HepG2 (cell line): ENCODE measurements at regions not wholly inside any gene's neighbourhood (a gene's known extent, or its start where the extent isn't known, plus 50 kb on each side); places are given as distances from the start of the nearest gene placed in this dataset.
A peak's percentile ranks its signal among the peaks of the same experiment; 100 is the strongest.

ENCODE experiments used
- ARNTL ChIP-seq: sonication (generic); formaldehyde crosslinking; IDR thresholded peaks from 2 replicates; pipeline ENCODE4 v1.4.0; 2020; ENCODE audit warnings: mild to moderate bottlenecking, missing genetic modification reagents
- ASH2L ChIP-seq: fragments of 300-600, 200-600 bp; sonication (generic); IDR thresholded peaks from 2 replicates; pipeline ENCODE4 v1.7.0; 2017; ENCODE audit warnings: low read depth, mild to moderate bottlenecking, moderate library complexity, mixed read lengths, low read length; ENCODE audit not compliant: insufficient read length
- DPF2 ChIP-seq: sonication (generic); formaldehyde crosslinking; IDR thresholded peaks from 2 replicates; pipeline ENCODE4 v1.4.0; 2020; ENCODE audit warnings: mild to moderate bottlenecking, low read depth, missing genetic modification reagents, borderline replicate concordance
- FLYWCH1 ChIP-seq: sonication (generic); formaldehyde crosslinking; IDR thresholded peaks from 2 replicates; pipeline ENCODE4 v1.8.1; 2023; ENCODE audit warnings: mild to moderate bottlenecking, missing genetic modification reagents
- GPN1 ChIP-seq: sonication (generic); formaldehyde crosslinking; IDR thresholded peaks from 2 replicates; pipeline ENCODE4 v1.5.1; 2020; ENCODE audit warnings: missing genetic modification reagents, borderline replicate concordance
- HNRNPL ChIP-seq: fragments of 200-400 bp; formaldehyde crosslinking; IDR thresholded peaks from 2 replicates; pipeline ENCODE4 v1.6.1; 2017; ENCODE audit warnings: mild to moderate bottlenecking, low read depth, low read length
- IKZF1 ChIP-seq: fragments of 450-650 bp; IDR thresholded peaks from 2 replicates; pipeline ENCODE4 v1.7.1; 2016
- ISL2 ChIP-seq: sonication (generic); formaldehyde crosslinking; IDR thresholded peaks from 2 replicates; pipeline ENCODE4 v1.5.0; 2020; ENCODE audit warnings: missing genetic modification reagents
- KDM1A ChIP-seq: IDR thresholded peaks from 2 replicates; pipeline ENCODE4 v1.6.1; 2016; ENCODE audit warnings: missing compliant biosample characterization
- MATR3 ChIP-seq: sonication (generic); formaldehyde crosslinking; IDR thresholded peaks from 2 replicates; pipeline ENCODE4 v1.4.0; 2020; ENCODE audit warnings: missing genetic modification reagents
- MED1 ChIP-seq: sonication (generic); formaldehyde crosslinking; IDR thresholded peaks from 2 replicates; pipeline ENCODE4 v1.4.0; 2020; ENCODE audit warnings: missing genetic modification reagents
- MLLT10 ChIP-seq: sonication (generic); formaldehyde crosslinking; IDR thresholded peaks from 2 replicates; pipeline ENCODE4 v1.4.0; 2020; ENCODE audit warnings: missing genetic modification reagents
- NONO ChIP-seq, 2 experiments: fragments of 450-650 bp in 1 of 2; sonication (generic) in 1 of 2; formaldehyde crosslinking in 1 of 2; IDR thresholded peaks in 1 of 2; conservative IDR thresholded peaks in 1 of 2; 2 replicates each; pipeline versions ENCODE4 v1.6.1 to v1.8.0; 2017 to 2022; ENCODE audit warnings: mild to moderate bottlenecking in 1 of 2, missing genetic modification reagents in 1 of 2, moderate library complexity in 1 of 2
- SNAPC2 ChIP-seq: sonication (generic); formaldehyde crosslinking; IDR thresholded peaks from 2 replicates; pipeline ENCODE4 v1.8.1; 2022; ENCODE audit warnings: mild to moderate bottlenecking, missing genetic modification reagents
- YY1 ChIP-seq: IDR thresholded peaks from 2 replicates; pipeline ENCODE4 v1.6.1; 2011; ENCODE audit warnings: low read length, low read depth, moderate library complexity, mild to moderate bottlenecking; ENCODE audit not compliant: insufficient read depth, insufficient replicate concordance
- ZFP36 ChIP-seq: fragments of 150-350 bp; IDR thresholded peaks from 2 replicates; pipeline ENCODE4 v1.6.1; 2018; ENCODE audit warnings: borderline replicate concordance, low read length, low read depth; ENCODE audit not compliant: partially characterized antibody
- ZFP36L2 ChIP-seq: sonication (generic); formaldehyde crosslinking; IDR thresholded peaks from 2 replicates; pipeline ENCODE4 v1.4.0; 2020; ENCODE audit warnings: missing genetic modification reagents
- ZMAT3 ChIP-seq: sonication (generic); formaldehyde crosslinking; conservative IDR thresholded peaks from 2 replicates; pipeline ENCODE4 v1.7.0; 2021; ENCODE audit warnings: missing genetic modification reagents
- ZNF274 ChIP-seq: sonication (generic); formaldehyde crosslinking; IDR thresholded peaks from 2 replicates; pipeline ENCODE4 v1.5.1; 2020; ENCODE audit warnings: mild to moderate bottlenecking, missing genetic modification reagents
- ZNF3 ChIP-seq: IDR thresholded peaks from 2 replicates; pipeline ENCODE4 v1.7.0; 2017; ENCODE audit warnings: inconsistent platforms
- ZNF550 ChIP-seq: sonication (generic); formaldehyde crosslinking; IDR thresholded peaks from 2 replicates; pipeline ENCODE4 v1.4.0; 2020; ENCODE audit warnings: mild to moderate bottlenecking, missing genetic modification reagents, borderline replicate concordance
- ZNF75D ChIP-seq: sonication (generic); formaldehyde crosslinking; IDR thresholded peaks from 2 replicates; pipeline ENCODE4 v1.8.1; 2023; ENCODE audit warnings: missing genetic modification reagents, mild to moderate bottlenecking, borderline replicate concordance
- ZNF777 ChIP-seq: sonication (generic); formaldehyde crosslinking; IDR thresholded peaks from 2 replicates; pipeline ENCODE4 v1.4.0; 2020; ENCODE audit warnings: missing genetic modification reagents
- ZNF792 ChIP-seq: IDR thresholded peaks from 2 replicates; pipeline ENCODE4 v1.6.1; 2016
- TF ChIP-seq, protein P1 (sequence below): IDR thresholded peaks from 2 replicates; pipeline ENCODE4 v1.6.1; 2016; ENCODE audit warnings: missing compliant biosample characterization, missing genetic modification reagents, borderline replicate concordance
- TF ChIP-seq, protein P2 (sequence below): sonication (generic); formaldehyde crosslinking; IDR thresholded peaks from 2 replicates; pipeline ENCODE4 v1.4.0; 2020; ENCODE audit warnings: mild to moderate bottlenecking, missing genetic modification reagents
- TF ChIP-seq, protein P3 (sequence below): sonication (generic); formaldehyde crosslinking; IDR thresholded peaks from 2 replicates; pipeline ENCODE4 v1.9.0; 2021; ENCODE audit warnings: missing genetic modification reagents, borderline replicate concordance

GRCh38 chr12:114738460-114739184 lies 54.6 kb upstream of the TBX3 start (continued):
- peak; percentile 71; the same call in 1 of the 2 replicates for TF ChIP-seq SNAPC2 (CRISPR knock-in tag)
- TF ChIP-seq YY1 = no peak
- TF ChIP-seq NONO (IDR thresholded peaks at IDR 0.05) = no peak
- TF ChIP-seq NONO (CRISPR knock-in tag; conservative IDR thresholded peaks at IDR 0.05) = 0 out of 2 replicates have a peak, but pooled peaks have one; percentile 61
- TF ChIP-seq ZFP36L2 (CRISPR knock-in tag) = no peak
- peak; percentile 84 for TF ChIP-seq DPF2 (CRISPR knock-in tag)
- no peak for TF ChIP-seq ZNF777 (CRISPR knock-in tag)
- TF ChIP-seq ARNTL (CRISPR knock-in tag) = peak; percentile 94
- TF ChIP-seq ISL2 (CRISPR knock-in tag) = peak; percentile 80
- TF ChIP-seq ZNF274 (CRISPR knock-in tag) = no peak; the same call in 1 of the 2 replicates
- TF ChIP-seq MLLT10 (CRISPR knock-in tag) = no peak
- peak; percentile 93 for TF ChIP-seq KDM1A (CRISPR knock-in tag)
- TF ChIP-seq, protein P1, sequence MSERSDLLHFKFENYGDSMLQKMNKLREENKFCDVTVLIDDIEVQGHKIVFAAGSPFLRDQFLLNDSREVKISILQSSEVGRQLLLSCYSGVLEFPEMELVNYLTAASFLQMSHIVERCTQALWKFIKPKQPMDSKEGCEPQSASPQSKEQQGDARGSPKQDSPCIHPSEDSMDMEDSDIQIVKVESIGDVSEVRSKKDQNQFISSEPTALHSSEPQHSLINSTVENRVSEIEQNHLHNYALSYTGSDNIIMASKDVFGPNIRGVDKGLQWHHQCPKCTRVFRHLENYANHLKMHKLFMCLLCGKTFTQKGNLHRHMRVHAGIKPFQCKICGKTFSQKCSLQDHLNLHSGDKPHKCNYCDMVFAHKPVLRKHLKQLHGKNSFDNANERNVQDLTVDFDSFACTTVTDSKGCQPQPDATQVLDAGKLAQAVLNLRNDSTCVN (CRISPR knock-in tag) = peak; percentile 50; the same call in 1 of the 2 replicates
- peak; percentile 87 for TF ChIP-seq ZMAT3 (CRISPR knock-in tag)
- 0 out of 2 replicates have a peak, but pooled peaks have one; percentile 48 for TF ChIP-seq HNRNPL
- no peak for TF ChIP-seq ZNF550 (CRISPR knock-in tag)
- TF ChIP-seq MED1 (CRISPR knock-in tag) = peak; percentile 97
- TF ChIP-seq ZFP36 = no peak
- TF ChIP-seq ZNF75D (CRISPR knock-in tag) = no peak
- no peak for TF ChIP-seq IKZF1
- TF ChIP-seq MATR3 (CRISPR knock-in tag) = no peak
- TF ChIP-seq, protein P2, sequence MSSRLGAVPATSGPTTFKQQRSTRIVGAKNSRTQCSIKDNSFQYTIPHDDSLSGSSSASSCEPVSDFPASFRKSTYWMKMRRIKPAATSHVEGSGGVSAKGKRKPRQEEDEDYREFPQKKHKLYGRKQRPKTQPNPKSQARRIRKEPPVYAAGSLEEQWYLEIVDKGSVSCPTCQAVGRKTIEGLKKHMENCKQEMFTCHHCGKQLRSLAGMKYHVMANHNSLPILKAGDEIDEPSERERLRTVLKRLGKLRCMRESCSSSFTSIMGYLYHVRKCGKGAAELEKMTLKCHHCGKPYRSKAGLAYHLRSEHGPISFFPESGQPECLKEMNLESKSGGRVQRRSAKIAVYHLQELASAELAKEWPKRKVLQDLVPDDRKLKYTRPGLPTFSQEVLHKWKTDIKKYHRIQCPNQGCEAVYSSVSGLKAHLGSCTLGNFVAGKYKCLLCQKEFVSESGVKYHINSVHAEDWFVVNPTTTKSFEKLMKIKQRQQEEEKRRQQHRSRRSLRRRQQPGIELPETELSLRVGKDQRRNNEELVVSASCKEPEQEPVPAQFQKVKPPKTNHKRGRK (CRISPR knock-in tag) = no peak
- TF ChIP-seq ZNF3 = no peak
- TF ChIP-seq FLYWCH1 (CRISPR knock-in tag) = no peak
- peak; percentile 39 for TF ChIP-seq ASH2L
- peak; percentile 100 for TF ChIP-seq ZNF792
- TF ChIP-seq, protein P3, sequence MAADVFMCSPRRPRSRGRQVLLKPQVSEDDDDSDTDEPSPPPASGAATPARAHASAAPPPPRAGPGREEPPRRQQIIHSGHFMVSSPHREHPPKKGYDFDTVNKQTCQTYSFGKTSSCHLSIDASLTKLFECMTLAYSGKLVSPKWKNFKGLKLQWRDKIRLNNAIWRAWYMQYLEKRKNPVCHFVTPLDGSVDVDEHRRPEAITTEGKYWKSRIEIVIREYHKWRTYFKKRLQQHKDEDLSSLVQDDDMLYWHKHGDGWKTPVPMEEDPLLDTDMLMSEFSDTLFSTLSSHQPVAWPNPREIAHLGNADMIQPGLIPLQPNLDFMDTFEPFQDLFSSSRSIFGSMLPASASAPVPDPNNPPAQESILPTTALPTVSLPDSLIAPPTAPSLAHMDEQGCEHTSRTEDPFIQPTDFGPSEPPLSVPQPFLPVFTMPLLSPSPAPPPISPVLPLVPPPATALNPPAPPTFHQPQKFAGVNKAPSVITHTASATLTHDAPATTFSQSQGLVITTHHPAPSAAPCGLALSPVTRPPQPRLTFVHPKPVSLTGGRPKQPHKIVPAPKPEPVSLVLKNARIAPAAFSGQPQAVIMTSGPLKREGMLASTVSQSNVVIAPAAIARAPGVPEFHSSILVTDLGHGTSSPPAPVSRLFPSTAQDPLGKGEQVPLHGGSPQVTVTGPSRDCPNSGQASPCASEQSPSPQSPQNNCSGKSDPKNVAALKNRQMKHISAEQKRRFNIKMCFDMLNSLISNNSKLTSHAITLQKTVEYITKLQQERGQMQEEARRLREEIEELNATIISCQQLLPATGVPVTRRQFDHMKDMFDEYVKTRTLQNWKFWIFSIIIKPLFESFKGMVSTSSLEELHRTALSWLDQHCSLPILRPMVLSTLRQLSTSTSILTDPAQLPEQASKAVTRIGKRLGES (CRISPR knock-in tag) = no peak
- TF ChIP-seq GPN1 (CRISPR knock-in tag) = no peak
